RWPE2 (cell line): ENCODE measurements at regions not wholly inside any gene's neighbourhood (a gene's known extent, or its start where the extent isn't known, plus 50 kb on each side); places are given as distances from the start of the nearest gene placed in this dataset.

Experiments used
- ATAC-seq: fragments of 200-7000 bp; cut with Tn5 transposase; 3 replicates; pipeline ENCODE4 v1.9.1; 2021; ENCODE audit warnings: low read depth
- DNase-seq: peaks from one replicate; pipeline ENCODE4 v3.0.0-alpha.2; 2020; ENCODE audit warnings: low spot score
- H3K27ac ChIP-seq: fragments of 450-650 bp; 2 replicates; pipeline ENCODE4 v1.5.1; 2017; ENCODE audit warnings: mild to moderate bottlenecking; ENCODE audit not compliant: poor library complexity, severe bottlenecking
- H3K27me3 ChIP-seq: fragments of 250-450 bp; sonication (Bioruptor Pico); 2 replicates; pipeline ENCODE4 v1.5.1; 2021; ENCODE audit warnings: mild to moderate bottlenecking, moderate library complexity; ENCODE audit not compliant: insufficient read depth, poor library complexity, severe bottlenecking
- H3K36me3 ChIP-seq: fragments of 250-450 bp; sonication (Bioruptor Pico); 2 replicates; pipeline ENCODE4 v1.5.1; 2020; ENCODE audit warnings: low read depth, mild to moderate bottlenecking, moderate library complexity
- H3K4me1 ChIP-seq: fragments of 250-450 bp; sonication (Bioruptor Pico); 2 replicates; pipeline ENCODE4 v1.5.1; 2021; ENCODE audit warnings: mild to moderate bottlenecking, moderate library complexity; ENCODE audit not compliant: insufficient read depth, poor library complexity, severe bottlenecking
- H3K4me3 ChIP-seq: fragments of 250-450 bp; sonication (Bioruptor Pico); 2 replicates; pipeline ENCODE4 v1.5.1; 2021; ENCODE audit warnings: mild to moderate bottlenecking, moderate library complexity; ENCODE audit not compliant: severe bottlenecking
- H3K9me3 ChIP-seq: fragments of 250-450 bp; sonication (Bioruptor Pico); 2 replicates; pipeline ENCODE4 v1.5.1; 2021; ENCODE audit warnings: mild to moderate bottlenecking, moderate library complexity; ENCODE audit not compliant: severe bottlenecking
- CTCF ChIP-seq: fragments of 450-650 bp; IDR thresholded peaks from one replicate; pipeline ENCODE4 v1.5.1; 2017; ENCODE audit warnings: mild to moderate bottlenecking, moderate library complexity; ENCODE audit not compliant: poor library complexity, severe bottlenecking

- TF ChIP-seq CTCF, result no peak
- Histone ChIP-seq H3K27me3 (no peaks in the 10 kb centered on the region), H3K27ac (no peak overlapping the region), H3K4me3 (no peak overlapping the region), H3K36me3 (no peaks in the 10 kb centered on the region), H3K4me1 (no peaks in the 10 kb centered on the region), H3K9me3 (no peaks in the 10 kb centered on the region)
- ATAC-seq (no peak), DNase-seq (no peak)
Observed at GRCh38 chr3:177842302-177842701, 645.0 kb upstream of the TBL1XR1 start.

- Histone ChIP-seq H3K27ac (no peak overlapping the region), H3K4me1 (no peaks in the 10 kb centered on the region), H3K4me3 (no peak overlapping the region), H3K27me3 (no peaks in the 10 kb centered on the region), H3K9me3 (no peaks in the 10 kb centered on the region), H3K36me3 (no peaks in the 10 kb centered on the region)
- no peak for ATAC-seq
- no peak for DNase-seq
- TF ChIP-seq CTCF, result no peak
Observed at GRCh38 chr3:177842743-177843734, 645.8 kb upstream of the TBL1XR1 start.

GRCh38 chr3:177852001-177852807 is 654.9 kb upstream of the TBL1XR1 start:
- Histone ChIP-seq H3K27me3 (no peaks in the 10 kb centered on the region), H3K4me1 (no peaks in the 10 kb centered on the region), H3K27ac (no peak overlapping the region), H3K36me3 (no peaks in the 10 kb centered on the region), H3K4me3 (no peak overlapping the region), H3K9me3 (no peaks in the 10 kb centered on the region)
- DNase-seq (no peak), ATAC-seq (no peak)
- TF ChIP-seq CTCF, result no peak

- no peak for TF ChIP-seq CTCF
- no peak for DNase-seq
- H3K4me3 ChIP-seq, result no peak overlapping the region
Observed at GRCh38 chr3:177855021-177855420, 657.7 kb upstream of the TBL1XR1 start.

More at GRCh38 chr3:177855021-177855420, 657.7 kb upstream of the TBL1XR1 start:
- no peak overlapping the region for H3K27ac ChIP-seq
- ATAC-seq, result no peak
- H3K27me3 ChIP-seq, result no peaks in the 10 kb centered on the region
- H3K4me1 ChIP-seq, result no peaks in the 10 kb centered on the region
- no peaks in the 10 kb centered on the region for H3K36me3 ChIP-seq
- H3K9me3 ChIP-seq, result no peaks in the 10 kb centered on the region
